Panc1 (cell line): ENCODE measurements at regions not wholly inside any gene's neighbourhood (a gene's known extent, or its start where the extent isn't known, plus 50 kb on each side); places are given as distances from the start of the nearest gene placed in this dataset.

Source experiments
- CTCF ChIP-seq: fragments of 450-650 bp; IDR thresholded peaks from 2 replicates; pipeline ENCODE4 v1.5.1; 2017; ENCODE audit warnings: mild to moderate bottlenecking
- POLR2AphosphoS5 ChIP-seq: IDR thresholded peaks from 2 replicates; pipeline ENCODE4 v1.6.1; 2012; ENCODE audit warnings: mild to moderate bottlenecking, low read depth, low read length, moderate library complexity
- REST ChIP-seq, 2 experiments: IDR thresholded peaks; 2 replicates each; pipeline ENCODE4 v1.6.1; 2011 to 2012; ENCODE audit warnings: low read depth in 2 of 2, control low read depth in 1 of 2, low read length in 1 of 2, mild to moderate bottlenecking in 1 of 2, moderate library complexity in 1 of 2; ENCODE audit not compliant: insufficient read depth in 1 of 2
- SIN3A ChIP-seq: IDR thresholded peaks from 2 replicates; pipeline ENCODE4 v1.6.1; 2012; ENCODE audit warnings: low read depth, mild to moderate bottlenecking, low read length, moderate library complexity, borderline replicate concordance; ENCODE audit not compliant: insufficient read depth

DNA sequence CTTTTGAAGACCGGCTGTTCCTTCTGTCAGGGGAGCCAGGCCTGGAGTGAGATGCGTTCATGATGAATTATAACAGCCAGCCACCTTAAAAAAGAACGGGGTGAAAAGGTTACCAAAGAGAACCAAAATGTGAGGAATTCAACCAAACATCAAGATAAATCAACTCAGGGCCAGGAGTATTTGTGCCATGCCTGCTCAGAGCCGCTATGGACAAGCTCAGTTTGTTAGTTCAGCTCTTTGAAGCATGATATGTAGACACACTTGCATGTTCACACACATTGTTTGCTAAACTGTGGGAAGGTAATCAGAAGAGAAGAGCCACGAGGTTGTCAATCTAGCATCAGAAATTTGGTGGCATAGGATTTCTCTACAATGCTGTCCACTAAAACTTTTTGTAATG is 367.4 kb upstream of the TBX3 start:
- TF ChIP-seq POLR2AphosphoS5 (no peak), CTCF (no peak), REST (IDR thresholded peaks at IDR 0.05; ENCODE audit: insufficient read depth in 1 of 2, low read depth in 2 of 2, low read length in 1 of 2) (no peak), SIN3A (no peak)
